Mucosa of descending colon (tissue), 3 donors: ENCODE measurements at regions not wholly inside any gene's neighbourhood (a gene's known extent, or its start where the extent isn't known, plus 50 kb on each side); places are given as distances from the start of the nearest gene placed in this dataset.

Experiments
- ATAC-seq: fragments of 200-7000 bp; cut with Tn5 transposase; one replicate; pipeline ENCODE4 v1.9.1; 2020; ENCODE audit warnings: mild to moderate bottlenecking, moderate library complexity
- DNase-seq, 3 donors: peaks; one replicate each; pipeline ENCODE4 v3.0.0-alpha.2; 2020
- H3K36me3 ChIP-seq: fragments of 200-600 bp; one replicate; pipeline ENCODE4 v1.8.0; 2021; ENCODE audit warnings: low read depth, mild to moderate bottlenecking
- H3K4me1 ChIP-seq: fragments of 200-600 bp; one replicate; pipeline ENCODE4 v1.8.0; 2021; ENCODE audit warnings: low read depth, mild to moderate bottlenecking
- H3K4me3 ChIP-seq: fragments of 200-600 bp; one replicate; pipeline ENCODE4 v1.8.0; 2021; ENCODE audit warnings: mild to moderate bottlenecking
- H3K9me3 ChIP-seq: fragments of 200-600 bp; one replicate; pipeline ENCODE4 v1.8.0; 2021; ENCODE audit warnings: mild to moderate bottlenecking
- intact Hi-C, 2 donors: fragments of 100-400 bp; cut with DNase I in 1 of 2; cut with micrococcal nuclease in 1 of 2; formaldehyde crosslinking; loops; one replicate each; pipeline versions ENCODE4 v1.11.0 to v1.11.1; 2022; cut with DNase I, micrococcal nuclease
- TF ChIP-seq, protein P1 (sequence below): fragments of 200-600 bp; IDR thresholded peaks from one replicate; pipeline ENCODE4 v1.8.0; 2022; ENCODE audit warnings: antibody characterized with exemption, mild to moderate bottlenecking
- donor health status: DM: no; HTN: no; CAD: no; lungs with moderate emphysema.
- donor health status: DM: no; HTN: no; CAD: no.
- donor health status: DM: no; HTN: yes; CAD: no.

DNA sequence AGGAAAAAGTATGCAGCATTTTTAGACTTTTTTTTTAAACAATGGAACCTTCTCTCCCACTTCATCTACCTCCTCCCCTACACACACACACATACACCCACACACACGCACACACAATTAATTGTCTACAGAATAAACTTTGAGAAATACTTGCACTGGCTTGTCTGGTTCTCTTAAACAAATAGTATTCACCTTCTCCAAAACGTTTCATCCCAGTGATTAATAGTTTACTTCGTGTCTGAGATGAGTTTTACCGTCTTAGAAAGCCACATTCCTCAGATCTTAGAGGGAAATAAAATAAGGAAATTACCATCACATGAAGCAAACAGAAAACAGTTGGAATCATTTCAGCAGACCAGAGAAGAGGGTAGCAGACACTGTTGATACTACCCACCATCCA lies 570.6 kb upstream of the CLINT1 start:
- Histone ChIP-seq H3K36me3 (no peaks in the 10 kb centered on the region), H3K9me3 (no peaks in the 10 kb centered on the region), H3K4me3 (no peak overlapping the region), H3K4me1 (no peaks in the 10 kb centered on the region)
- ATAC-seq (no peak), DNase-seq (no peak)
- intact Hi-C loops = no loop called here
- TF ChIP-seq, protein P1, sequence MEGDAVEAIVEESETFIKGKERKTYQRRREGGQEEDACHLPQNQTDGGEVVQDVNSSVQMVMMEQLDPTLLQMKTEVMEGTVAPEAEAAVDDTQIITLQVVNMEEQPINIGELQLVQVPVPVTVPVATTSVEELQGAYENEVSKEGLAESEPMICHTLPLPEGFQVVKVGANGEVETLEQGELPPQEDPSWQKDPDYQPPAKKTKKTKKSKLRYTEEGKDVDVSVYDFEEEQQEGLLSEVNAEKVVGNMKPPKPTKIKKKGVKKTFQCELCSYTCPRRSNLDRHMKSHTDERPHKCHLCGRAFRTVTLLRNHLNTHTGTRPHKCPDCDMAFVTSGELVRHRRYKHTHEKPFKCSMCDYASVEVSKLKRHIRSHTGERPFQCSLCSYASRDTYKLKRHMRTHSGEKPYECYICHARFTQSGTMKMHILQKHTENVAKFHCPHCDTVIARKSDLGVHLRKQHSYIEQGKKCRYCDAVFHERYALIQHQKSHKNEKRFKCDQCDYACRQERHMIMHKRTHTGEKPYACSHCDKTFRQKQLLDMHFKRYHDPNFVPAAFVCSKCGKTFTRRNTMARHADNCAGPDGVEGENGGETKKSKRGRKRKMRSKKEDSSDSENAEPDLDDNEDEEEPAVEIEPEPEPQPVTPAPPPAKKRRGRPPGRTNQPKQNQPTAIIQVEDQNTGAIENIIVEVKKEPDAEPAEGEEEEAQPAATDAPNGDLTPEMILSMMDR = no peak

DNA sequence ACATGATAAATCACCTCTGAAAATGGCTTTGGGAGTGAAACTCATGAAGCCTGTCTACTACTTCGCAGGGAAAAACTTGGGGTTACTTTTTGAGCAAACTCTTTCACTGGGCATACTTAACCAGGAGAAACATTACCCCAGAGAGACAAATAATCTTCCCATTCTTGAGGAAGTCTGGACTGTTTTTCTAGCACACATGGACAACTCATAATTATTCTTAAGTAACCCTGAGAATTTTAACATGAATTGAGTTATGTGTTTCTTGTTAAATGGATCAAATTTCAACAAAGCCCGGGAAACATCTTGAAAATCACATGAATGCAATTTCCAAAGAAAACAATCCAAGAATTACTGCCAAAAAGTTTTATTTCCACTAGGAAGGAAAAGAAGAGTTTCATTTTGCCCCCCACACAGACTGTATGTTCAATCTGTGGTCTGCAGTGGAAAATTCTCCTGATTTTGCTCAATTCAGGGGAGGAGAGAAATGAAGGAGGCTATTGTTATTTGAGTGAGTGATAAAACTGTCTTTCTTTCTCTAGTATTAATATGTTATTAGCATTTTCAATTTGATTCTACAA lies 564.8 kb upstream of the CLINT1 start:
- TF ChIP-seq, protein P1 = no peak
- Histone ChIP-seq H3K4me1 (no peaks in the 10 kb centered on the region), H3K9me3 (no peaks in the 10 kb centered on the region), H3K36me3 (no peaks in the 10 kb centered on the region), H3K4me3 (no peak overlapping the region)
- intact Hi-C loops = no loop called here
- ATAC-seq (no peak), DNase-seq (no peak)

DNA sequence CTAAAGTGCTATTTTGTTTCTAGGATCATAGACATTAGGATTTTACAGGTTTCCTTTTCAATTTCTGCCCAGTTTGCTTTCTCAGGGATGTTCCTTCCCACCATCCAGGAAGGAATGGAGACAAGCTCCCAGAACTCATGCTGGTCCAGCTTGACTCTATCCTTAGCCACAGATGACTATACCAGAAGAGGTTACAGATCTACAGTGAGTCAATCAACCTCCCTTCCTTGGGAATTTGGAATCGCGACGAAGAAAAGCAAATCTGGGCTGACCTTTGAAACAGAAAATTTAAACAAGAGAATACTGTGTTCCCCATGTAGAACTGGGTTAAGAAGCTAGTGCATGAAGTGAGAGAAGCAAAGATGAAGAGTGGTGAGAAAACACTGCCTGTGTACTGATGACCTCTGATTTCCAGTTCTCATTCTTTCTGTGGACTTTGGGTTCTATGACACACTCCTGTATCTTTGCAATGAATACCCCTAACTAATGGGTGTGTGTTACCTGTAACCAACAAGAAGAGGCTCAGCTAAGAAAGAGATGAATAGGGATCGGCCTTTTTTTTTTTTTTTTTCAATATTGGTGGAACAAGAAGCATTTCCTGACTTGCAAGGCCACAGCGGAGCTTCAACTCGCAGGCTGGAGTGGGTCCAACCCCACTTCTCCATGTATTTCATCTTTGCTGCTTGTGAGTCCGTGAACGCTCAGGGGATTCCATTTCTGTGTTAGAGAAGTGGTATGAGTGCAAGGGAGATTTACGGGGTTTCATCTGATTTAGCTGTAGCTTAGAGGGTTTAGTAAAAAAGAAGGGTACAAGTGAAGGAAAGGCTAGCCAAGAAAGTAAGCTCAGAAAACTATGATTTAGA lies 563.9 kb upstream of the CLINT1 start:
- Histone ChIP-seq H3K9me3 (no peaks in the 10 kb centered on the region), H3K4me3 (no peak overlapping the region), H3K36me3 (no peaks in the 10 kb centered on the region), H3K4me1 (no peaks in the 10 kb centered on the region)
- TF ChIP-seq, protein P1 = no peak
- DNase-seq = no peak
- ATAC-seq = no peak
- intact Hi-C loops = no loop called here

DNA sequence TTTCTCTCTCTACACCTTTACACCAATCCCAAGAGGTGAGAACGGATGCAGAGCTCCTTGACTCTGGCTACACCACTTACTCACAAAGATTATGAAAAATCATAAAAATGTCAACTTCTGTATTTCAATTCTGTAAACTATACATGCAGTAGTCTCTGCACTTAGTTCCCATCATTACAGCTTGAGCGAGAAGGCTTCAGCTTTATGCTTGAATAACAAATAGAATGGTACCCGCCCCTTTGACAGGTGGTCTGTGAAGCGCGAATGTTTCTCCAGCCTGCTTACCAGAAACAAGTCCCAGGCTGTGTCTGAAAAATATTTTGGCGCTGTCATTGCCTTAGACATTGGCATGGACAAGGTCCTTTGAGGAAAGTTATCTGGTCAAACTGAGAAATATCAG lies 562.4 kb upstream of the CLINT1 start:
- no peaks in the 10 kb centered on the region for H3K4me1 ChIP-seq
- ATAC-seq (no peak), DNase-seq (no peak)
- no peaks in the 10 kb centered on the region for H3K36me3 ChIP-seq
- TF ChIP-seq, protein P1 = no peak
- H3K4me3 ChIP-seq = no peak overlapping the region
- no peaks in the 10 kb centered on the region for H3K9me3 ChIP-seq
- intact Hi-C loops = no loop called here

DNA sequence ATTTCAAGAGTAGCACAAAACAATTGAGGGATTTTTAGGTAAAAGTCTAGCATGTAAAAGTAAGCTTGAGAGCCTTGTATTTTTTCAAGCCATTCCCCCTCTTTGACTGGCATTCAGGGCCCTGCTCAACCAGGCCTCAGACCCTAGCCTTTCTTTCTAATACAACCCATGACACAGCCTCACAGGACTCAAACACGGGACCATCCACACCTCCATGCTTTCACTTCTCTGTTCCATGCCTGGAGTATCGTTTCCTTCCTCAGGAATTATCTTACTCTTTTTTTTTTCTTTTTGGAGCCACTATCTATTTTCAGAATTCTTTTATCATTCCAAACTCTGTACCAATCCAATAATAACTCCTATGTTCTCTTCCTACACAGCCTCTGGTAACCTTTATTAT lies 560.2 kb upstream of the CLINT1 start:
- intact Hi-C loops = no loop called here
- ATAC-seq = no peak
- no peaks in the 10 kb centered on the region for H3K9me3 ChIP-seq

More for the DNA sequence above, 560.2 kb upstream of the CLINT1 start:
- DNase-seq = no peak
- Histone ChIP-seq H3K4me3 (no peak overlapping the region), H3K36me3 (no peaks in the 10 kb centered on the region), H3K4me1 (no peaks in the 10 kb centered on the region)
- TF ChIP-seq, protein P1 = no peak
